ENCODE measurements at regions not wholly inside any gene's neighbourhood (a gene's known extent, or its start where the extent isn't known, plus 50 kb on each side); places are given as distances from the start of the nearest gene placed in this dataset.
"Not testable (repeated sequence)": the region's sequence is repeated elsewhere in the genome, so short reads cannot be mapped to it uniquely, and the experiment has no call there.

DNA sequence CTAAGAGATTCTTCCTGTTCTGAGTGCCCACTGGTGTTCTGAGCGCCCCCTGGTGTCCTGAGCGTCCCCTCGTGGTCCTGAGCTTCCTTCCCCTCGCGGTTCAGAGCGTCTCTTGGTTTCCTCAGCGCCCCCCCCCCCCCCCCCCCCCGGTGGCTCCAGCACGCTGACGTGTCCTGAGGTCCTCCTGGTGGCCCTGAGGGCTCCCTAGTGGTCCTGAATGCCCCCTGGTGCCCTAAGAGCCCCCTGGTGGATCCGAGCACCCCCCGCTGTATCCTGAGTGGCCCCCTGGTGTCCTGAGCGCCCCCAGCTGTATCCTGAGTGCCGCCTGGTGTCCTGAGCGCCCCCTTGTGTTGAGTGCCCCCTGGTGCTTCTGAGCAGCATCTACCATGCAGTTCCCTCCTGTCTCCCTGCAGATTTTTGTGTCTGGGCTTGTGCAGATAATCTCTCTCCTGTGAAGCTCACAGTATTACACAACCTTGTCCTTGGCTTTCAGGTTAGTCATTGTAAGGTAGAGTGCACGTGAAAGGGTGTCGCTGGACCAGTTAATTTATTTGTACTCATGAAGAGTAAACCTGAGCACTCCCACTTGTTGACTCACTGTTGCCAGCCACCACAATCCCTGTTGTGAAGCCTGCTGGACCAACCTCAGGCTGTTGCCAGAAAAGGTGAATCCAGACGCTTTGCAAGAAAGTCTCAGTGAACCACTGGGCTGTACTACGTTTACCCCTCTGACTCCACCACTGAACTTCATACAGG lies 1168.4 kb downstream of the TMEM121 start:
- Histone ChIP-seq H3K36me3 (ENCODE audit: insufficient read depth, insufficient read length, low read length) (no peaks in the 10 kb centered on the region), H3K9me3 (ENCODE audit: insufficient read depth, low read length) (peaks cover 13% of the 10 kb centered on the region; the same call in 1 of the 2 replicates), H3K4me3 (ENCODE audit: insufficient read length, low read depth) (no peak overlapping the region), H3K9ac (ENCODE audit: insufficient read length, low read depth) (no peak overlapping the region), H3K4me1 (ENCODE audit: insufficient read depth, insufficient read length) (no peaks in the 10 kb centered on the region), H3K27me3 (ENCODE audit: insufficient read depth, insufficient read length) (no peaks in the 10 kb centered on the region)
- TF ChIP-seq YY1 (IDR thresholded peaks at IDR 0.05; ENCODE audit: insufficient read depth, insufficient read length) (no peak), ZNF274 (IDR thresholded peaks at IDR 0.05; ENCODE audit: low read depth, low read length) (no peak), SUZ12 (IDR thresholded peaks at IDR 0.05; ENCODE audit: extremely low read depth, insufficient read depth, insufficient read length) (no peak)
- DNase-seq (ENCODE audit: low read depth, low spot score): no peak

DNA sequence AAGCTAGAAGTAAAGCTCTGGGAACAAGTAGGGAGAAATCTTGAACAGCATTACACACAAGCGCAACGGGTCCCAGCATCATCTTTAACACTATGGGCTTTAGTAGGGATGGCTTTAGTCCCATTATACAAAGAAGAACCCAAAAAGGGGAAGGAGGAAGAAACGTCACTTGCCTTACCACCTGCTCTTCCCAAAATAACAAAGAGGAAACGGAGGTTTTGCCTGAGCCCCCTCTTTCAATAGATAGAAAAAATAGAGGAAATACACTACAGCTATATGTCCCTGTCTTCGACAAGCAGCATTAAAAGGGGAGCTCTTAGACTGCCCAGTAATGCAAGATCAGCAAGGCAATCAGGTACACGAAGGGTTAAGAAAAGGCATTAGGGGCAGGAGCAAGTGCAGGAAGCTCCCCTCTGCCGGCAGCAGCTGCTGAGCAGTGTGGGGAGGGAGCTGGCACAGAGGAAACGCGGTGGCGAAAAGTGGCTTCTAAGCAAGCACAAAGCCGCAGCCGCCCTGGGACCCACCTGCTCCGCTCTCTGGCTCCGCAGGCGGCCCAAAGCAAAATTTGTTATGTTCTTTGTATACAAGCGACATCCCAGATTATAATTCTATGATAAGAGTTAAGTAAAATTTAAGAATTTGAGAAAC lies 1172.4 kb downstream of the TMEM121 start:
- H3K4me1 ChIP-seq (ENCODE audit: insufficient read depth, insufficient read length); H3K4me3 ChIP-seq (ENCODE audit: insufficient read length, low read depth); DNase-seq (ENCODE audit: low read depth, low spot score); H3K27me3 ChIP-seq (ENCODE audit: insufficient read depth, insufficient read length); H3K9ac ChIP-seq (ENCODE audit: insufficient read length, low read depth); H3K9me3 ChIP-seq (ENCODE audit: insufficient read depth, low read length); H3K36me3 ChIP-seq (ENCODE audit: insufficient read depth, insufficient read length, low read length): not testable (repeated sequence)

DNA sequence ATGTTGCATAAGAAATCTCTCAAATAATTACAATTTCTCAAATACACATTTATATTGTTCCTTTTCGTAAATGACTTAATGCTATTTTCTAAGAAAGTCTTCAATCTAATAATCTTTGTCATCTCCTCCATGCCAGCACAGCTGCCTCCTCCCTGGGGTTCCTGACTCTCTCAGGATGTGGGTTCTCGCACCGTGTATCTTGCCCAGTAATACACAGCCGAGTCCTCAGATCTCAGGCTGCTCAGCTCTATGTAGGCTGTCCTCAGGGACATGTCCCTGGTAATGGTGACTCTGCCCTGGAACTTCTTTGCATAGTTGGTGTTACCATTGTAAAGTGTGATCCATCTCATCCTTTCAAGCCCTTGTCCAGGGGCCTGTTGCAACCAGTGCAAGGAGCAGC lies 1177.3 kb downstream of the TMEM121 start:
- not testable (repeated sequence) for H3K9me3 ChIP-seq (ENCODE audit: insufficient read depth, low read length); DNase-seq (ENCODE audit: low read depth, low spot score); H3K27me3 ChIP-seq (ENCODE audit: insufficient read depth, insufficient read length); H3K9ac ChIP-seq (ENCODE audit: insufficient read length, low read depth); H3K4me1 ChIP-seq (ENCODE audit: insufficient read depth, insufficient read length); H3K36me3 ChIP-seq (ENCODE audit: insufficient read depth, insufficient read length, low read length); H3K4me3 ChIP-seq (ENCODE audit: insufficient read length, low read depth)

DNA sequence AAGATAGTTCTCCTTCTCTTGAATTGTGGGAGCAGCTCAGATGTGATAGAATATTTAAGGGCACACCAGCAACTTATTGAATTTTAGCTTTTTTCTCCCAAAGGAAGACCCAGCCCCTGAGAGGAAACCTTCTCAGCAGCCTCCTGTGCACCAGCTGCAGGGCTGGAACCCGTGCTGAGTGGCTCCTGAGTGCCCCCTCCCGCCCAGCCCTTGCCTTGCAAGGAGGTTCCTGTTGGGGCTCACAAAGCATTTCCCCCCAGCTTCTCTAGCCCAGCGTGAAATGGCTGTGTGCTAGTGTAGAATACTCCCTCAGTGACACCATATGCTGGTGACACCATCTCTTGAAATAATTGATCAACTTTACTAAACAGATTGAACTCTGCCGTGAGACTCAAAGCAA lies 1180.1 kb downstream of the TMEM121 start:
- not testable (repeated sequence) for H3K4me3 ChIP-seq (ENCODE audit: insufficient read length, low read depth); H3K4me1 ChIP-seq (ENCODE audit: insufficient read depth, insufficient read length); H3K27me3 ChIP-seq (ENCODE audit: insufficient read depth, insufficient read length); H3K36me3 ChIP-seq (ENCODE audit: insufficient read depth, insufficient read length, low read length); H3K9ac ChIP-seq (ENCODE audit: insufficient read length, low read depth); DNase-seq (ENCODE audit: low read depth, low spot score); H3K9me3 ChIP-seq (ENCODE audit: insufficient read depth, low read length)

DNA sequence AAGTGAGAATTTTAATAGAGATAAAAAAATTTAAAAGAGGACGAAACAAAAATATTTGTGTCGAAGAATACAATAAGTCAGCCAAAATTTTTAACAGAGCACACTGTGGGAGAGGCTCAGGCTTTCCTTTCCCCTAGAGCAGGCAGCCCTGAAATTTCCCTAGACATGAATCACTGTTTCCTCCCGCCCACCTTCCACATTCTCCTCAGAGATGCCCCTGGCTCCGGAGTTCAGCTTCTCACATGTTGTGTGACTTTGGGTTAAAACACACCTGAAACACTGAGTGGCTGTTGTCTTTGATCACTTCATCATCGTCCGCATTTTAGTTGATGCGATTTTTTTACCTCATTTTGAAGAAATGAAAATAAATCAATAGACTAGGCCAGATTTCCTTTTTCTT lies 1183.8 kb downstream of the TMEM121 start:
- not testable (repeated sequence) for H3K27me3 ChIP-seq (ENCODE audit: insufficient read depth, insufficient read length); DNase-seq (ENCODE audit: low read depth, low spot score); H3K4me3 ChIP-seq (ENCODE audit: insufficient read length, low read depth); H3K9ac ChIP-seq (ENCODE audit: insufficient read length, low read depth); H3K9me3 ChIP-seq (ENCODE audit: insufficient read depth, low read length); H3K36me3 ChIP-seq (ENCODE audit: insufficient read depth, insufficient read length, low read length); H3K4me1 ChIP-seq (ENCODE audit: insufficient read depth, insufficient read length)

DNA sequence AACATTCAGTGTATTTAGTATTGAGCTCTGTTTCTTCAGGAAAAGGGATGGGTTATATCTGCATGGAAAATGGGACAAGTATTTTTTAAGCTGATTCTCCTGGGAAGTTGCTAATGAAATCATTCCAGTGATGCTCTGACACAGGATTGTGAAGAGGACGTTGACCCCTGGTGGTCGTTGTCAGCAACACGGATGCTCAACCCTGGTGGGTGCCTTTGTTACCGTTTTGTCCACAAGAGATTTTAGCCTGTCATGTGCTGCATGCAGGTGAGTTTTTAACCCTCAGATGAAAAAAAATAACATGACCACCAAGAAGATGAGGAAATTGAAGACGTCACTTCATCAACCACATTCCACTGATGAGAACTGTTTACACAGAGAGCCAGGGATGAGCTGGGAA lies 1186.1 kb downstream of the TMEM121 start:
- not testable (repeated sequence) for H3K4me3 ChIP-seq (ENCODE audit: insufficient read length, low read depth); H3K36me3 ChIP-seq (ENCODE audit: insufficient read depth, insufficient read length, low read length); H3K9me3 ChIP-seq (ENCODE audit: insufficient read depth, low read length); H3K27me3 ChIP-seq (ENCODE audit: insufficient read depth, insufficient read length); H3K4me1 ChIP-seq (ENCODE audit: insufficient read depth, insufficient read length); H3K9ac ChIP-seq (ENCODE audit: insufficient read length, low read depth); DNase-seq (ENCODE audit: low read depth, low spot score)

DNA sequence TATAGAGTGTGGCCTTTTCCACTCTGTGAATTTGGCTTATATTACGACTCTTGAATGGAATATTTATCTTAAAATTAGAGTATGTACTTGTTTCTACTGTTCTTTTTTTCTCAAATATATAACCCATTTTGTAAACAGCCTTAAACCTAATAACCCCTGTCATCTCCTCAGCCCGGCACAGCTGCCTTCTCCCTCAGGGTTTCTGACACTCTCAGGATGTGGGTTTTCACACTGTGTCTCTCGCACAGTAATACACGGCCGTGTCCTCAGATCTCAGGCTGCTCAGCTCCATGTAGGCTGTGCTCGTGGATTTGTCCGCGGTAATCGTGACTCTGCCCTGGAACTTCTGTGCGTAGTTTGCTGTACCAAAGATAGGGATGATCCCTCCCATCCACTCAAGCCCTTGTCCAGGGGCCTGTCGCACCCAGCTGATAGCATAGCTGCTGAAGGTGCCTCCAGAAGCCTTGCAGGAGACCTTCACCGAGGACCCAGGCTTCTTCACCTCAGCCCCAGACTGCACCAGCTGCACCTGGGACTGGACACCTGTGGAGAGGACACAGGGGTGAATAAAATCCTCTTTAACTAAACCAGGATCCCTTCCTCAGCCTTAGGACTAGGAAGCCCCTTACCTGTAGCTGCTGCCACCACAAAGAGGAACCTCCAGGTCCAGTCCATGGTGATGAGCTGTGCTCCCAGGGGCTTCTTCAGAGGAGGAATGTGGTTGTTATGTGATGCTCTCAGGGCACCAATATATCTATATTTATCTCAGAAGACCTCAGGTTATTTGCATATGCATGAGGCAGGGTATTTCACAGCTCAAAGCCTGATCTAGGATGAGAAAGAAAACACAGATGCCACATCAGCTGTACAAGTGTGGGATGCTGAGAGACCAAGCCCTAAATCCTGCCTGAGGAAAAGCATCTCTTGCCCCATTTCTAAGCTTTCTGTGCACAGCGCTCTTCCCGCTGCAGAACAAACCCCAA lies 1188.4 kb downstream of the TMEM121 start:
- not testable (repeated sequence) for H3K9ac ChIP-seq (ENCODE audit: insufficient read length, low read depth); H3K4me3 ChIP-seq (ENCODE audit: insufficient read length, low read depth); DNase-seq (ENCODE audit: low read depth, low spot score); H3K9me3 ChIP-seq (ENCODE audit: insufficient read depth, low read length); H3K36me3 ChIP-seq (ENCODE audit: insufficient read depth, insufficient read length, low read length); H3K27me3 ChIP-seq (ENCODE audit: insufficient read depth, insufficient read length); H3K4me1 ChIP-seq (ENCODE audit: insufficient read depth, insufficient read length)

DNA sequence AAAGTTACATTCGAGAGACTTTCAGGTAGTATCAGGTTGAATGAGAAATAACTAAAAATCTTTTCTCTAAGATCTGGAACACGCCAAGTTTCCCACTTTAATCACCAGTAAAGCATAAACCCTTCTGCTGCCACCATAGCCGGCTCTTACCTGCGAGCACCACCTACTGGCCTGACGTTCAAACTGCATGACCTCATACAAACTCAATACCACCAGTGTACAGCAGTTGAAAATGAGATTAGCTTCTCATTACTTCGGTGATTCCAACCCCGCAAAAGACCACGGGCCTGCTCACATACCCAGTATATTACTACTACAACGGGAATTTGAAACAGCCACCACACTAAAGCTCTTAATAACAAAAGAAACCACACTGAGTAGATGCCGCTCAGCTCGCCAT lies 1191.2 kb downstream of the TMEM121 start:
- not testable (repeated sequence) for H3K4me3 ChIP-seq (ENCODE audit: insufficient read length, low read depth); H3K36me3 ChIP-seq (ENCODE audit: insufficient read depth, insufficient read length, low read length); H3K4me1 ChIP-seq (ENCODE audit: insufficient read depth, insufficient read length); H3K9ac ChIP-seq (ENCODE audit: insufficient read length, low read depth); H3K27me3 ChIP-seq (ENCODE audit: insufficient read depth, insufficient read length); H3K9me3 ChIP-seq (ENCODE audit: insufficient read depth, low read length); DNase-seq (ENCODE audit: low read depth, low spot score)

DNA sequence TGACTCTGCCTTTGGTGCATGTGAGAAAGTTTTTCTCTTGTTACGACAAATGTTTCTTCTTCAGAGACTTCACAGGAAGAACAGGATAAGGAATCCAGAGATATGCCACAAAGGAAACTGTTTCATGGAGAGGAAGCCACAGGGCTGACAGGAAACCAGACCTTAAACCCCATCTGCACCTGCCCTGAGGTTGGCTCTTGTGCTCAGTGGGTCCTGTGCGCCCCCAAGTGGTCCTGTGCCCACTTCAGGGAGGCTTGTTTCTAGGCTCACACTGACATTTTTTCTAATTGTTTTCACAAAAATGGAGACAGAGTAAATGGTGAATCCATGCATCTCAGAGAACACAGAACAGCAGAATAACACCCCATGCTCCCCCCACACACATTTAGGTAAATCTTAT lies 1193.5 kb downstream of the TMEM121 start:
- not testable (repeated sequence) for H3K36me3 ChIP-seq (ENCODE audit: insufficient read depth, insufficient read length, low read length); DNase-seq (ENCODE audit: low read depth, low spot score); H3K4me3 ChIP-seq (ENCODE audit: insufficient read length, low read depth); H3K4me1 ChIP-seq (ENCODE audit: insufficient read depth, insufficient read length); H3K9me3 ChIP-seq (ENCODE audit: insufficient read depth, low read length); H3K27me3 ChIP-seq (ENCODE audit: insufficient read depth, insufficient read length); H3K9ac ChIP-seq (ENCODE audit: insufficient read length, low read depth)

DNA sequence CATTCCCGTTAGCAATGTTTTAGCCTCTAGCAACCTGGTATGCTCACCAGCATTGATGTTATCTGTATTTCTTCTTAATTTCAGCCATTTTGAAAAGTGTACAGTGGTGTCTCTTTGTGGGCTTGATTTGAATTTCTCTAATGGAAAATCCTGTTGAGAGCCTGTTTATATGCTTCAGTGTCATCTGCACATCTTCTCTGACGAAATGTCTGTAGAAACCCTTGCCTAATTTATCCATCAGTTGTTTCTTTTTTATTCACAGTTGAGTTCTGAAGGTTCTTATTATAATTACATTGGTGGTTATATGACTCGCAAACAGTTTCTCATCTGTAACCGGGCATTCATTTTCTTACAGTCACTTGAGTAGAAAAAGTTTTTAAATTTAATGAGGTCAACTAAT lies 1195.5 kb downstream of the TMEM121 start:
- not testable (repeated sequence) for DNase-seq (ENCODE audit: low read depth, low spot score); H3K4me3 ChIP-seq (ENCODE audit: insufficient read length, low read depth); H3K4me1 ChIP-seq (ENCODE audit: insufficient read depth, insufficient read length); H3K27me3 ChIP-seq (ENCODE audit: insufficient read depth, insufficient read length); H3K36me3 ChIP-seq (ENCODE audit: insufficient read depth, insufficient read length, low read length); H3K9ac ChIP-seq (ENCODE audit: insufficient read length, low read depth); H3K9me3 ChIP-seq (ENCODE audit: insufficient read depth, low read length)

Measured in NT2/D1 (cell line).